ENCODE measurements at regions not wholly inside any gene's neighbourhood (a gene's known extent, or its start where the extent isn't known, plus 50 kb on each side); places are given as distances from the start of the nearest gene placed in this dataset.

DNA sequence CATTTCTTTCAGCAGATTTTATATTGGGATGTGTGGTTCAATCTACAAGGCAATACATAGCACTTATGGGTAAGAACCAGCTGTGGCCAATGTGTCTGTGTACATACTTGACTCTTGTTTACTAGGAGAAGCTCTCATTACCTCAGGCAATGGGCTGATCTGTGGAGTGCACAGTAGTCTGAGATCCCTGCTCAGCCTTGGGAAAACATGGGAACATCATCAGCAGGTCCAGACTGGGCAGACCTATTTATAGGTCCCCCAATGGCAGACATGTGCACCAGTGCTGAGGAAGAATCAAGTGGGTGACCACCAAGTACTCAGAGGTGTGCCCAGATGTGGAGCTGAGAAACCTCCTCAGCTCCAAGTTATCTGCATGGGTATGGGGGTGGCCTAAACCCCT lies 349.7 kb downstream of the KIF20B start:
- TF ChIP-seq, protein P1, sequence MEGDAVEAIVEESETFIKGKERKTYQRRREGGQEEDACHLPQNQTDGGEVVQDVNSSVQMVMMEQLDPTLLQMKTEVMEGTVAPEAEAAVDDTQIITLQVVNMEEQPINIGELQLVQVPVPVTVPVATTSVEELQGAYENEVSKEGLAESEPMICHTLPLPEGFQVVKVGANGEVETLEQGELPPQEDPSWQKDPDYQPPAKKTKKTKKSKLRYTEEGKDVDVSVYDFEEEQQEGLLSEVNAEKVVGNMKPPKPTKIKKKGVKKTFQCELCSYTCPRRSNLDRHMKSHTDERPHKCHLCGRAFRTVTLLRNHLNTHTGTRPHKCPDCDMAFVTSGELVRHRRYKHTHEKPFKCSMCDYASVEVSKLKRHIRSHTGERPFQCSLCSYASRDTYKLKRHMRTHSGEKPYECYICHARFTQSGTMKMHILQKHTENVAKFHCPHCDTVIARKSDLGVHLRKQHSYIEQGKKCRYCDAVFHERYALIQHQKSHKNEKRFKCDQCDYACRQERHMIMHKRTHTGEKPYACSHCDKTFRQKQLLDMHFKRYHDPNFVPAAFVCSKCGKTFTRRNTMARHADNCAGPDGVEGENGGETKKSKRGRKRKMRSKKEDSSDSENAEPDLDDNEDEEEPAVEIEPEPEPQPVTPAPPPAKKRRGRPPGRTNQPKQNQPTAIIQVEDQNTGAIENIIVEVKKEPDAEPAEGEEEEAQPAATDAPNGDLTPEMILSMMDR (IDR thresholded peaks at IDR 0.05; ENCODE audit: insufficient read depth, low read length, poor library complexity, severe bottlenecking) = no peak
- Histone ChIP-seq H3K36me3 (ENCODE audit: control insufficient read depth, insufficient read depth, low read length) (no peaks in the 10 kb centered on the region), H3K27me3 (ENCODE audit: control insufficient read depth, insufficient read depth, low read length) (no peaks in the 10 kb centered on the region), H3K4me3 (ENCODE audit: low read depth, low read length) (no peak overlapping the region)
- no peak for DNase-seq (ENCODE audit: low read depth)

DNA sequence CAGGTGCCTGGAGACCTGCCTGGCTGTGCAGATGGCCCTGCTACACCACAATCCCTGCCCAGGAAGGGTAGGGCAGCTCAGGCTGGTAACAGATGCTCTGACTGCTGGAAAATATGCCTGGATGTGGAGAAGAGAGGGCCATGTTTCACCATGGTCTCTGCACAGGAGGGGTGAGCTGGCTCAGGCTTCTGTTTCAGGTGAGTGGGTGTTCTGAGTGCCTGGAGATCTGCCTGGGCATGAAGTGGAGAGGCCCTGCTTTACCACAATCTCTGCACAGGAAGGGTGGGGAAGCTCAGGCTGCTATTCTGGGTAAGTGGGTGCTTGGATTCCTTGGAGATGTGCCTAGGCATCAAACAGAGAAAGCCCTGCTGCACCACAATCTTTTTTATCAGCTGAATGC lies 350.1 kb downstream of the KIF20B start:
- no peak for DNase-seq (ENCODE audit: low read depth)
- Histone ChIP-seq H3K36me3 (ENCODE audit: control insufficient read depth, insufficient read depth, low read length) (no peaks in the 10 kb centered on the region), H3K4me3 (ENCODE audit: low read depth, low read length) (no peak overlapping the region), H3K27me3 (ENCODE audit: control insufficient read depth, insufficient read depth, low read length) (no peaks in the 10 kb centered on the region)
- TF ChIP-seq, protein P1 (IDR thresholded peaks at IDR 0.05; ENCODE audit: insufficient read depth, low read length, poor library complexity, severe bottlenecking) = no peak

DNA sequence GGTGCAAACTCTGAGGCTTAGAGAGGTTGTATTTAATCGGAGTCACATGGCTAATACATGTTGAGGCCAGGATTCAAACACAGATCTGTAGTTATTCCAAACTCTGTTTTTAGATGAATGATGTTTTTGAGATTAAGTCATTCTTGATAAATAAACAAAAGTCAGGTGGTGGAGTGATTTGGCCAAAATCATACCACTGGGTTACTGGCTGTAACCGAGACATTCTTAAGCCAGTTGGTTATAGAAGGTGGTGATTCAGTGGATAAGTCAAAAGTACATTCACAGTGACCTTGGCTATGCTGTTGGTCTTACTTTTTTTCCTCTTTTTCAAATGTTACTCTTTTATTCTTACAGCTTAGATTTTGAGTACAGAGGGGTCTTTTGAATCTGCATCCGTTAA lies 361.4 kb downstream of the KIF20B start:
- TF ChIP-seq, protein P1 (IDR thresholded peaks at IDR 0.05; ENCODE audit: insufficient read depth, low read length, poor library complexity, severe bottlenecking) = no peak
- Histone ChIP-seq H3K4me3 (ENCODE audit: low read depth, low read length) (no peak overlapping the region), H3K36me3 (ENCODE audit: control insufficient read depth, insufficient read depth, low read length) (no peaks in the 10 kb centered on the region), H3K27me3 (ENCODE audit: control insufficient read depth, insufficient read depth, low read length) (no peaks in the 10 kb centered on the region)
- no peak for DNase-seq (ENCODE audit: low read depth)

DNA sequence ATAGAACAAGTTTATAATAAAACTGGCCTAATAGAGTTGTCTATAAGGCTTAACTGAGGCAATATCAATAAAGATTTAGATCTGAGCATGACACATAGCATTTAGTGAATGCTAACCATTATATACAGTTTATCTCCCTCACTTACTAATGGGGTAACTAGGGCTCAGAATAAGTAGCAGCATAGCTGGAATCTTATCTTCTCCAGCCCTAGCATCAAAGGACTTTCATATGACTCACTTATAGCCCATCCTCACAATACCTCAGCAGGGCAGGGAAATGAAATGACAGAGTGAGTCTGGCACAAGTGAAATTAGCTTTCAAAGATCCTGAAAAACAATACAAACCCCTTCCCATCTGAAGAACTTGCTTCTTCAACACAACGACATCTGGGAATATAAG lies 362.9 kb downstream of the KIF20B start:
- no peaks in the 10 kb centered on the region for H3K27me3 ChIP-seq (ENCODE audit: control insufficient read depth, insufficient read depth, low read length)
- no peak overlapping the region for H3K4me3 ChIP-seq (ENCODE audit: low read depth, low read length)
- H3K36me3 ChIP-seq (ENCODE audit: control insufficient read depth, insufficient read depth, low read length) = no peaks in the 10 kb centered on the region
- no peak for DNase-seq (ENCODE audit: low read depth)
- TF ChIP-seq, protein P1 (IDR thresholded peaks at IDR 0.05; ENCODE audit: insufficient read depth, low read length, poor library complexity, severe bottlenecking) = no peak

DNA sequence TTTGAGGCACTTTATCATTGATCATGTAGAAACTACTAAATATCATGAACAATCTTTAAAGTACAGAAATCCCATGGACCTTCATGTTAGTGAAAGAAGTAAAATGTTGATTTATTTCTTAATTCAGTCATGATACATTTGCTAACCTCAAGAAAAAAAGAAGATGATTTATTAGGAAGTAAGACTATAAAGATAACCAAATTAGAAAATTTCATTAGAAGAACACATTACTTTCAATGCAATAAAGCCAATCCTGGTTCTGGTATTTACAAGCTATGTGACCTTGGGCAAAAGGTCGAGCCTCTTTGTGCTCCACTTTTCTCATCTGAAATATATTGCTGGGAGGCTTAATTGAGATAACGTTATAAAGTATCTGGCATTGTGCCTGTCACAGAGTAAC lies 365.0 kb downstream of the KIF20B start:
- no peak for DNase-seq (ENCODE audit: low read depth)
- Histone ChIP-seq H3K36me3 (ENCODE audit: control insufficient read depth, insufficient read depth, low read length) (no peaks in the 10 kb centered on the region), H3K4me3 (ENCODE audit: low read depth, low read length) (no peak overlapping the region), H3K27me3 (ENCODE audit: control insufficient read depth, insufficient read depth, low read length) (no peaks in the 10 kb centered on the region)
- TF ChIP-seq, protein P1 (IDR thresholded peaks at IDR 0.05; ENCODE audit: insufficient read depth, low read length, poor library complexity, severe bottlenecking) = no peak

DNA sequence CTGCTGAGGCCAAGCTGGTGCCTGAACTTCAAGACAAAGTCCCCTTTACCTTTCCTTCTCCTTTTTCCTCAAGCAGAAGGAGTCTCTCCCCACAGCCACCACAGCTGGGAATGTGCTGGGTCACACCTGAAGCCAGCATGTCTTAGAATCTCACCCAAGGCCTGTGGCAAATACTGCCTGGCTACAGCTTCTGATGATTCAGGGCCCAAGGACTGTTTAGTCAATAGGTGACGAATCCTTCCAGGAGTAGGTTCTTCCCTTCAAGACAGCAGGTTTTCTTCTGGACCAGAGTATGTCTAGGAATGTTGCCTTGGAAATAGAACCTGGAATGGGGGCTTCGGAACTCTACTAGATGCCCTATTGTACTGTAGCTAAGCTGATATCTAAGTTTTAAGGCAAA lies 374.6 kb downstream of the KIF20B start:
- TF ChIP-seq, protein P1 (IDR thresholded peaks at IDR 0.05; ENCODE audit: insufficient read depth, low read length, poor library complexity, severe bottlenecking) = no peak
- DNase-seq (ENCODE audit: low read depth) = no peak
- Histone ChIP-seq H3K27me3 (ENCODE audit: control insufficient read depth, insufficient read depth, low read length) (no peaks in the 10 kb centered on the region), H3K36me3 (ENCODE audit: control insufficient read depth, insufficient read depth, low read length) (no peaks in the 10 kb centered on the region), H3K4me3 (ENCODE audit: low read depth, low read length) (no peak overlapping the region)

All from kidney epithelial cell (primary cell).